Stimulated activated CD4-positive, alpha-beta T cell treated with anti-CD3 and anti-CD28 coated beads, Interleukin-2, amount 100 ng/mL, for 48 hours (primary cell): ENCODE measurements at regions not wholly inside any gene's neighbourhood (a gene's known extent, or its start where the extent isn't known, plus 50 kb on each side); places are given as distances from the start of the nearest gene placed in this dataset.

Experiments
- DNase-seq, 2 donors: peaks; one replicate each; pipeline ENCODE4 v3.0.0-alpha.2; 2020

- DNase-seq, result no peak
Observed at GRCh38 chr18:72174972-72175649, 369.0 kb downstream of the CBLN2 start.

- no peak for DNase-seq
Observed at GRCh38 chr18:72171596-72171995, 372.5 kb downstream of the CBLN2 start.

- no peak for DNase-seq
Observed at GRCh38 chr18:72161691-72162090, 382.5 kb downstream of the CBLN2 start.

- no peak for DNase-seq
Observed at GRCh38 chr18:72160510-72161445, 383.4 kb downstream of the CBLN2 start.

- no peak for DNase-seq
Observed at GRCh38 chr18:72155327-72155726, 388.8 kb downstream of the CBLN2 start.

GRCh38 chr18:72154926-72155325 is 389.2 kb downstream of the CBLN2 start:
- no peak for DNase-seq

GRCh38 chr18:72152935-72153334 is 391.2 kb downstream of the CBLN2 start:
- DNase-seq, result no peak

- no peak for DNase-seq
Observed at GRCh38 chr18:72147830-72148229, 396.3 kb downstream of the CBLN2 start.

GRCh38 chr18:72140007-72140406 is 404.1 kb downstream of the CBLN2 start:
- no peak for DNase-seq

GRCh38 chr18:72128649-72129048 is 415.5 kb downstream of the CBLN2 start:
- DNase-seq, result no peak

GRCh38 chr18:72122103-72122502 is 422.0 kb downstream of the CBLN2 start:
- no peak for DNase-seq

- DNase-seq, result no peak
Observed at GRCh38 chr18:72119082-72119481, 425.1 kb downstream of the CBLN2 start.

GRCh38 chr18:72114801-72115594 is 429.1 kb downstream of the CBLN2 start:
- DNase-seq, result no peak

- no peak for DNase-seq
Observed at GRCh38 chr18:72107647-72108383, 436.3 kb downstream of the CBLN2 start.

GRCh38 chr18:72104851-72105250 is 439.3 kb downstream of the CBLN2 start:
- DNase-seq, result no peak

- DNase-seq, result no peak
Observed at GRCh38 chr18:72102412-72102811, 441.7 kb downstream of the CBLN2 start.

- no peak for DNase-seq
Observed at GRCh38 chr18:72100465-72101004, 443.6 kb downstream of the CBLN2 start.

- no peak for DNase-seq
Observed at GRCh38 chr18:72091369-72091768, 452.8 kb downstream of the CBLN2 start.

GRCh38 chr18:72089432-72089831 is 454.7 kb downstream of the CBLN2 start:
- no peak for DNase-seq

- no peak for DNase-seq
Observed at GRCh38 chr18:72086421-72086820, 457.7 kb downstream of the CBLN2 start.

GRCh38 chr18:72075040-72075439 is 469.1 kb downstream of the CBLN2 start:
- no peak for DNase-seq

- DNase-seq, result no peak
Observed at GRCh38 chr18:72063001-72063400, 481.1 kb downstream of the CBLN2 start.
